ENCODE measurements at regions not wholly inside any gene's neighbourhood (a gene's known extent, or its start where the extent isn't known, plus 50 kb on each side); places are given as distances from the start of the nearest gene placed in this dataset.

DNA sequence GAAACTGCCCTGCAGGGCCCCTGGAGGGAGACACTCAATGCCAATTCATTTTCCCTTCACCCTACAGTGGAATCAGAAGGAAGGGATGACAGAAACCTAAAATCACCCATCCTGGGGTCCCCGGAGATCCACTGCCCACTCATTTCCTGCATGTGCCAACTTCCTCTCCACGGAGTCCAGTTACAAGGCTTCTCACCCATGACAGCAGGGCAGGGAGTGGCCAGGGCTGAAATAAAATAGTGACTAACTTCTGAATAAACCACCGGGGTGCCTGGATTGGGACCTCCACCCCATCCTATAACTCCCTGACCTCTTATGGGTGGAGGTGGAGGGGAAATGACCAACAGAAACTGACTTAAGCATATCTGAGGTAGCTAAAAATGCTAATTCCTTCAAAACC is 362.3 kb downstream of the MAFB start:
- DNase-seq (ENCODE audit: low read depth in 3 of 3, low spot score in 1 of 3) = no peak

DNA sequence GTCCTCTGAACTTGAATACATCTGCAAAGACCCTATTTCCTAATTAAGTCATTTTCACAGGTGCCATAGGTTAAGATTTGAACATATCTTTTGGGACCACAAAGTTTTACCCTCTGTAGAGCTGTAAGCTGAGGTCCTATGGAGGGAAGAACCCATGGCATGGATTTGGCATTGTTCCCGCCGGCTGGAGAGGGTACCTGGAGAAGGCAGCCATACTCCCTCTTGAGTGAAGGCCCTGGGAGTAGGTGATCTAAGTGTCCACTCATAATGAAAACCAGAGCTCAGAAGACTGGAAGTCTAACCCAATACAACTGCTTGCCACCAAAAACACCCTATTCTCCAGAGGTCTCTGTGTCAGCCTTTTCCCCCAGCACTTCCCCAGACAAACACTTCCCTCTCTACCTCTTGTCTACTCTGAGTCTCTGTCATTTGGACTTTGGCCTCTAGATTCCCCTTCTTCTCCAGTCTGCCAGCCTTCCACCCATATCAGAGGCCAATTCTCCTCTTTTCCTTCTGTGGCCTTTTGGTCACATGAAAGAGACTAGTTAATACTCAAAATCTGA is 363.9 kb downstream of the MAFB start:
- no peak for DNase-seq (ENCODE audit: low read depth in 3 of 3, low spot score in 1 of 3)

DNA sequence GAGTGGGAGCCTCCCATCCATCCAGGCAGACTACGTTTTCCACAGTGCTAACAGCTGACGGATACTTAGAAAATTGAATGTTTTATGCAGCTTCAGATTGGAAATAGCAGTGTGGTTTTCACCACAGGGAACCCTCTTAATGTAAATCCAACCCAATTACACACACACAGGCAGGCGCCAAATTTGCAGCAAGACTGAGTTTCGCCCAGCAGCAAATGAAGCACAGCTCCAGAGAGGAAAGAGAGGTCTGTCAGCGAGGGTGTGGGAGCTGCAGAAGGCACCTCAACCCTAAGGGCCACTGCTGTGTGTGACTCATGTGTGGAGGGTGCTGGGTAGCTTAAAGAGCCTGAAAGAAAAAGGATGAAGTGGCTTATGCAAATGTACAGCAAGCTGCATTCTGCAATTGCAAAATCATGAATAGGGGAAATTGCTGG is 365.7 kb downstream of the MAFB start:
- no peak for DNase-seq (ENCODE audit: low read depth in 3 of 3, low spot score in 1 of 3)

DNA sequence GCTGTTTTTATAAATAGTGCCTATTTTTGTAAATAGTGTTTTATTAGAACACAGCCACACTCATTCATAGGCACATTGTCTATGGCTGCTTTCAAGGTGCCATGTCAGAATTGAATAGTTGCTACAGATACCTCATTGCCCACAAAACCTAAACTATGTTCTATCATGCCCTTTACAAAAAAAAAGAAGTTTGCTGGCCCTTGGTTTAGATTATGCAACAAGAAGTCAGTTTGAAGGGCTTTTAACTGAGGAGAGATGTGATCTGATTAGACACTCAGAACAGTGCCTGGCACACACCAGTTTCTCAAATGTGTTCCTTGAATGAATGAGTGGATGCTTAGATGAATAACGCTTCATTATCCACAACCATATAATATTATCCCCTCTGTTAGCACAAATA is 366.1 kb downstream of the MAFB start:
- no peak for DNase-seq (ENCODE audit: low read depth in 3 of 3, low spot score in 1 of 3)

DNA sequence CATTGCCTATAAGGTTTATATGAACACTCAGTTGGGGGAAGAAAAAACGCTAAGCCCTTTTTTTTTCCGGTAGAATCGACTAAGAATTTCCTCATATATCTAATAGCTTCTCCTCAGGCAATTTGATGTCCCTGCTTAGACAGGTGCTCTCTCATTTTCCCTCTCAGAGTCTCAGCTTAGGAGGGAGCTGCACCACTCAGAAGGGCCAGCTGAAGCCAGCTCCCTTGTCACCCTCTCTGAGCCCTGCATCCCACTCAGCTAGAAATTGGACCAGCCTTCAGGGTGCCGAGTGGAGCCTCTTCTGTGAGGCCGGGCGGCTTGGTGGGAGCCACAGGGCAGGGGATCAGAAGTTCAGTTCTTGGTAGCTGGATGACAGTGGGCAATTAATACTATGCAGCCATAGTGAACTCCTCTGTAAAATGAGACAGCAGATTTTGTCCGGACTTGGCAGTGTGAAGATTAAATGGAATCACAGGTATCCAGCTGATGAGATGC is 368.5 kb downstream of the MAFB start:
- DNase-seq (ENCODE audit: low read depth in 3 of 3, low spot score in 1 of 3) = no peak

DNA sequence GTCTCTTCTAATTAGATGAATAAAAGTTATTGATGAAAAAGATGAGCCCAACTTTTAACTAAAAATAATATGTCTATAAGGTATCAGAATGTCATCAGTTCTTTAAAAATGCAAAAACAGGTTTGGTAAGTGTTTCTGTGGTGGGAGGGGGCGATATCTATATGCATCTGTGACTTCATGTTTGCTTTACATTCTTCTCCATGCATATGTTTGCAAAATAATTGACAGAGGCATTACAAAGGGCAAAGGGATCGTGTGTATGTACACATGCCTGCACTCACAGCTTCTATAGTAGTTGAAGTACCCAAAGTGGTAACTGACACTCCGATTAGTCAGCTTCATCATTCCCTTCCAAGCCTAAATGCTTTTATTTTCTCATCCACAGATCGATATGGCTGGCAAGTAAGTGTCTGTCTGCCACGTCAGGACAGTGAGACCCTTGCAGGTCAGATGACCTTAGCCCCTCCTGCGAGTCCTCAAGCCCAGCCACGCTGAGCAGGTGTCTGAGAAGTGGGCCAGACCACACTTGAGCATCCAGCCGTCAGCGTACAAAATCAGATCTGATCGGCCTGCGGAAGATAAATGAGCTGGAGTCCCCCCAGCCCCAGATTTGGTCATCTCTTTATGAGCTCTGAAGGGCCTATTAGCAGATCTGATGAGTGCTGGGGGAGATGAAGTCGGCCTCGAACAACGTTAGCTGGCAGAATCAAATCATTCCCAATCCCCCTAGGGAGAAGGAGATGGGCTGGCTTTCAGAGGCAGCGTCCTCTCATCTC is 369.1 kb downstream of the MAFB start:
- DNase-seq (ENCODE audit: low read depth in 3 of 3, low spot score in 1 of 3) = no peak

DNA sequence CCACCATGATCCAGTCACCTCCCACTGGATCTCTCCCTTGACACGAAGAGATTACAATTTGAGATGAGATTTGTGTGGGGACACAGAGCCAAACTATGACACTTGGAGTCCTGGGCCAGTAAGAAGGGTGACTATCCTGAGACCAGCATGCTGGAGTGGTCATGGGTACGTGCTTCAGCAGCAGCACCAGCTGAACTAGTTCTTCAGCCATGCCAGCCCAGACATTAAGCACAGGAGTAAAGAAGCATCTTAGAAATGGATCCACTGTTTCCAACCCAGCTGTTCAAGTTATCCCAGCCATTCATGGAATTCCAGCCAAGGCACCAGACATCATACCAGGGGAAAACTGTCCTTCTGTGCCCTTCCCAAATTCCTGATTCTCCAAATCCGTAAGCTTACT is 370.0 kb downstream of the MAFB start:
- DNase-seq (ENCODE audit: low read depth in 3 of 3, low spot score in 1 of 3) = no peak

DNA sequence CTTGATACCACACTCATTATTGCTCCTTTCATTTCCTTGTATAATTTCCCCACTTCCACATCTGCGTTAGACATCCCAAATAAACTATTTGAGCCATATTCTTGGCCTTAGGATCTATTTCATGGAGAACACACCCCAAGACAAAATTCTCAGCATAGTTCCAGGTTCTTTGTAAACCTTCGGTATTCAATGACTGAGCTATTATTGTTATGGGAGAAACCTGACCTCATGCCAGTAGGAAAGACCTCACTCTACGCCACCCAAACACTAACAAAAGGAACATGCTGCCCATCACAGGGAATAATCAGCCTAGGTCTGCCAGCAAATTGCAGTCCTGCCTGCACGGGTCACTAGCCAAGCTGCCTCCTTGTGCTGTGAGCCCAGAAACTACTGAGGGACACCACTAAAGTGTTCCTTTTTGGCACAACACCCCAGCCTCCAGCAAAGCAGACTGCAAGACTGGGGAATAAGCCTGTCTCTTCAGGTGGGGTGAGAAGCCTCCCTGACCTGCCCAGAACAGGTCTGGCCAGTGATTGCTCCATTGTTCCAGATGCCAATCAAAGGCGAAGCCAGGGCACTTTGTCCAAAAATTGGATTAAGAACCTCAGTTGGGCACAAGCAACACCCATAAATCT is 371.8 kb downstream of the MAFB start:
- no peak for DNase-seq (ENCODE audit: low read depth in 3 of 3, low spot score in 1 of 3)

DNA sequence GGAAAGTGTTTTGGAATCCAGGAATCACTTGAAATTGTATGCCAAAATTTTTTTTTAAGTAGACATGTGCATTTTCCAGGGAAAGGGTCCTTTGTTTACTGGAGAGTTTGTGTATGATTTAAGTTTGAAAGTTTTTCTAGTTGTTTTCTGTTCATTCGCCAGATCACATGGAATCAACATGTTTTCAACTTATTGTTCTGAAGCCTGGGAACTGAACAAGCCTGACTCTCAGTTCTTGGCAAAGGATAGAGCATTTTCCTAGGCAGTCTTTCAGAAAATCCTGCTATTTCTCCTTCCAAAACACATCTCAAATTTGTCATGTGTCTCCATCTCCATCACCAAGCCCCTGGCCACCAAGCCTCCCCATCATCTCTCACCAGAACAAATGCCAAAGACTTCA is 374.8 kb downstream of the MAFB start:
- DNase-seq (ENCODE audit: low read depth in 3 of 3, low spot score in 1 of 3) = no peak

DNA sequence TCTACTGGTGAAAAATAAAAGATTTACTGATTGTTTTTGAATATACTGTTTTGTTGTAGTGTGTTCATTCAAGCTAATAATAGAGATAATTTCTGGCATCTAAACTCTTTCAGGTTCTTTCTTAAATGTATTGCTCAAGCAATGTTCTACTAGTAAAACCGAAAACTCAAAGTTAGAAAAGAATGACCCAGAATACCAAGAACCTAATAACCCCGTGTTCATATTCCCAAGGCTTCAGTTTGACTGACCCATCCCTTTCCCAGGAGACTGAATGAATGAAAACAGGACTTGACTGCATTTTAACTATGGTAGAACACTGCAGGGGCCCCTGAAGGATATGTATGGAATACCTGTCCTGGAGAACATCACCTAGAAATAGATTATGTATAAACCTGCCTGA is 375.3 kb downstream of the MAFB start:
- DNase-seq (ENCODE audit: low read depth in 3 of 3, low spot score in 1 of 3) = no peak

DNA sequence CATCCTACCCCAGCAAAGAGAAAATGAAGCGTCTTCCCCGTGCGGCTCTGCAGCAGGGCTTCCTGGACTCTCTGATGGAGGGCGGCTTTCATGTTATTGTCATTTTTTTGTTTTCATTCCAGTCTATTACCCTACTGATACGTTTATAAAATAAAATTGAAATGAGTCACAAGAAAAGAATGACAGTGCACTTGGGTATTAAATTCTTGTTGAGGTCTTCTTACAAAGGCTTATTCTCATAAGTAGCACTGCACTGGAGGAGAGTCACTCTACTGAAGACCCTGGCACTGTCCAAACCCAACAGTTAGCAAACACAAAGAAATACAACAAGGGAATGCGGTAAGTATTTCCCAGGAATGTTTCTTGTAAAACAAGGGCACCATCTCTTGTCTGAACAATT is 379.3 kb downstream of the MAFB start:
- no peak for DNase-seq (ENCODE audit: low read depth in 3 of 3, low spot score in 1 of 3)

DNA sequence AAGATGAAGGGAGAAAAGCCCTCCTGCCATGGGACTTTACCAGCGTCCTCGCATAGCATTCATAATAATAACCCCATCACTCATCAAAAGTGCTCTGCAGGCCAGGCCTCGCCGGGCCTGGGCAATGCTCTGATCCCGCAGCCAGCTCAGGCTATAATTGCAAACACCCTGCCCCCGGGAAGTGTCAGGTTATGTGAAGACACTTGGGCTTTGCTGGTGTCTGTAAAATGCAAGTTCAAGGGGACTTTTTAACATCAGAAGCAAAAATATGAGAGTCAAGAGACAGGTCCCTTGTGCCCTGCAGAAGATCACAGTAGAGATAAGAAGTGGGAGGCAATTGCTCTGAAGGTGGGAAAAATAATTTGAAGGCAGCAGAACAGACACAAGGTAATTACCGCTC is 381.0 kb downstream of the MAFB start:
- DNase-seq (ENCODE audit: low read depth in 3 of 3, low spot score in 1 of 3) = no peak

DNA sequence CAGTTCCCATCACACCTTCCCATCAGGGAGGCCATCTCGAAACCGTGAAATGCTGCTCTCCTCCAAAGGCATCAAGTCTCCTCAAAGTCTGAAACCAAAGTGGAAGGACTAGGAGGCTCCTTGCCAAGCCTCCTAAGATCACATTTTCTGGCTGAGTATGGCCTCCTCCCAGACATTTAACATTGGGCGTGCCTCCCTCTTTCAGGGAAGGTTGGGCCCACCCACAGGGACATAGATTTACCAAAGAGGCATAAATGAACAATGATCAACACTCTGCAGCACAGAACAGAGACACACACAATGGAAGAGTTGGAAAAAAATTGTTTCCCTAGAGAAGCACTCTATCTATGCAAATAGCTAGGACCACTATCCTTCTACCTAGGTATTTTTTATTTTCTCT is 381.8 kb downstream of the MAFB start:
- DNase-seq (ENCODE audit: low read depth in 3 of 3, low spot score in 1 of 3) = no peak

DNA sequence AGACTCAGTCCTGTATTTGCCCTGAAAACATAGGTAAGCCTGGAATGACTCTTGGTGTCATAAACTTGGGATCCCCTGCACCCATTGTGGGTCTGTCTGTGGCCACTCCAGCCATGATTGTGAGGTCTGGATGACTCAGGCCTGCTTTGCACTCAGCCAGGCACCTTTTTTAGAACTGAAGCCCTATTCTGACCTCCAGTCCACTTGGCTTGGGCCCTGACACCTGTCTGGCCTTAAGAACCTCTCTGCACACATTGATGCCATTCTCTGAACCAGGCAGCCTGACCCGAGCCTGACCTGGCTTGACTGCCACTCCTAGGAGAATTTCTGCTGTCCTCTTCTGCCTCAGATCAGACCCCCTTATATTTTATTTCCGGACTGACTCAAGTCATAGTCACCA is 383.7 kb downstream of the MAFB start:
- DNase-seq (ENCODE audit: low read depth in 3 of 3, low spot score in 1 of 3) = no peak

DNA sequence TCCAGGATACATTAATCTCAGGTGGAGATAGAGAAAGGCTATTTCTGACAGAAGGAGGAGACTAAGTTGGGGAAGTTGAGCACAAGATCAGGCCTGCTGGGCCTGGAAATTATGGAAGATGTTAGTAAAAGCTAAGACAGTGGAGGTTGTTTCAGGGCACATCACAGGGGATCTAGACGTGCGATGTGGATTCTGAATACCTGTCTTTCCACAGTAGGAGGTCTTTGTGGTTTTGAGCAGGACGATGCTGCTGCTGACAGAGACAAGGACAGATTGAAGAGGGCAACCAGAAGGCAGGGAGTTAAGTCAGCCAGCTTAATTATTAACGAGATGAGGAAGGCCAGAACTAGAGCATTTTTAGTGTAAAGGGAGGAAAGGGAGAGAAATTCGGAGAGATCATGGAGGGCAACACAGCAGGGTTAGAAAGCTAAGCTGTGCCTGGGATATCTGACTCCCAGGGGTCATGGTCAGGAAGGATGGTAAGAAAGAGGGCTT is 384.9 kb downstream of the MAFB start:
- DNase-seq (ENCODE audit: low read depth in 3 of 3, low spot score in 1 of 3) = no peak

DNA sequence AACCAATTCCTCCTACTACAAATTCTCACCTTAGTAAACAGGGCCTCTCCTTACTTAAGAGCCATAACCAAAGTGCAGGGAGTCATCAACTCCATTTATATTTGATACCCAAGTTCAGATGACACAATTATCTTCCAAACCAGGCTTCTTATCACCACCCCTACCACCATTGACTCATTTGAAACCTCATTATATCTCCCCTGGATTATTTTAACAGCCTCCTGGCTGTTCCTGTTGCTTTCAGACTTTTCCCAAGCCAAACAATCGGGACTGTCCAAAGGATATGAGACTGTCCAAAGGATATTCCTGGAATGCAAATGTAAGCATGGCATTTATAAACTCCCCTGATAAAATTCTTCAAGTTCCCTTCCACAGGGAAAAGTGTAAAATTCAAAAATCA is 394.3 kb downstream of the MAFB start:
- DNase-seq (ENCODE audit: low read depth in 3 of 3, low spot score in 1 of 3) = no peak

DNA sequence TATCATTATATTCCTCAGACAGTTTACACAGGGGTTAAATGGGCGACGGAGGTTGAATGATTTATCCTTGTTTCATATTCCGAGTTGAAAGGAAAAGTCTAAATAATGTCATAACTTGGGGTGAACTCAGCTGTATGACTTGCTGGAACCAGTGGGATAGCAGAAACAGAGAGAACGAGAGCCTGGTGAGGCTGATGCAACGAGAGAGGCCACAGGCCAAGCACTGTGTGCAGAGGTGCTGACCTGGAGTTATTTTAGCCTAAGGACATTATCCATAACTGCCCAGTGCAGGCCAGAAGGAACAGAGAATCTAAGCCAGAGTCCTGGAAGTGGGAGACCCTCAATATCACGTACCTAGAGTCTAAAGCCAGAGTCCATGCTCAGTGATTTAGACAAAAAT is 394.9 kb downstream of the MAFB start:
- no peak for DNase-seq (ENCODE audit: low read depth in 3 of 3, low spot score in 1 of 3)

DNA sequence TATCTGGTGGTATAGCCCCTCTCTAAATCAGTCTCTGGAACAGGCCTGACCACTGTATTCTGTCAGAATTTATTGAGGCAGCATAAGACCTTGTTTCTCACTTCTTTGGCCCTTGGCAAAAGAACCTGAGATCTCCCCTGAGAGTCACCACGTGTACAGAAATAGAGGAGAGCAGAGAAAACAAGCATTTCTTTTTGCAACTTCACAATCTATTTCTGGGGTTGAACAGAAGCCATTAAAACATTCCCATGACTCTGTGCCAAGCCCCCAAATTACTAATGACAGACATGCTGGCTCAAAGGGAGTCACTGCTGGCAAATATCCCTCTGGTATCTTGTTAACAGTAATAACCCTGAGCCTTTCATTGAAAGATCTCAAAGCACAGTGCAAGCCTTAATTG is 395.3 kb downstream of the MAFB start:
- no peak for DNase-seq (ENCODE audit: low read depth in 3 of 3, low spot score in 1 of 3)

DNA sequence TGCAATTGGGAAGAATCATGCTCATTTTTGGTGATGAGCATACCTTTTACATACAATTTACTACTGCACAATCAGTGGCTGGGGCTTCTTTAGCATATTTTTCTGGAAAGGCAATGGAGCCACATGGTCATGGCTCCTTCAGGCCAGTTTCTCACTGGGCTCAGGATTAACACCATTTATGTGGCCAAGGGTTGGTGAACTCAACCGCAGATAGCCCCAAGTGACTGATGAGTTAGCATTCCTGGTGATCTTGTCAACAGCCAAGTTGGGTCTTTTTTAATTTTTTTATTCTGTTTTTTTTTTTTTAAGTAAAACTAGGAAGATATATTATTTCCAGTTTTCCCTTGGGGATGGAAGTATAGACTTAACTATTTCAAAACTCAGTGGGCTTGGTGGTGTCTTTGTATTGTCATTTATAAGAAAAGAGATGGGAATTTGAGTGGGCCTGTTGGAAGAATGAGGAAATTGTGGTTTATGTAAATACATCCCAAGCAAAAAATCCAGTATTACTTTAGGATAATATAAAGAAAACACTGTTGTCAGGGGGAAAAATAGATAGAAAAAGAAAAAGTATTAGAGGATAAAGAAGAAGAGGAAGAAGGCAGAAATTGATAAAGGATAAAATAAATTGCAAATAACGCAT is 397.4 kb downstream of the MAFB start:
- DNase-seq (ENCODE audit: low read depth in 3 of 3, low spot score in 1 of 3) = no peak

DNA sequence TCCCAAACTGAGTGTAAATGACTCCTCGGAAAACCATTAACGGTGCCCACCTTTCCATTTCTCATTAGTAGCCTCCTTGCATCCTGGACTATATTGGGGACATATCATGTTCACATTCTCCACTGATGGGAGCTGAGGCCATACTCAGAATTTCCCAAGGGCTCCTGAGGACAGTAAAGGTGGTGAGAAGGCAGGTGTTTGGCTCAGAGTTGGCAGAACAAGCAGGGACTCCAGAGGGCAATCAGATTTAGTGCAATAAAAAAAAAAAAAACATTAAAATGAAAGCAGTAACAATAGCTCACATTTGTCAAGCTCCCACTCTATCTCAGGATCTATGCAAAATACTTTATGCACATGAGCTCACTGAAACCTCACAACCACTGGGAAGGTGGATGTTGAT is 401.4 kb downstream of the MAFB start:
- no peak for DNase-seq (ENCODE audit: low read depth in 3 of 3, low spot score in 1 of 3)

DNA sequence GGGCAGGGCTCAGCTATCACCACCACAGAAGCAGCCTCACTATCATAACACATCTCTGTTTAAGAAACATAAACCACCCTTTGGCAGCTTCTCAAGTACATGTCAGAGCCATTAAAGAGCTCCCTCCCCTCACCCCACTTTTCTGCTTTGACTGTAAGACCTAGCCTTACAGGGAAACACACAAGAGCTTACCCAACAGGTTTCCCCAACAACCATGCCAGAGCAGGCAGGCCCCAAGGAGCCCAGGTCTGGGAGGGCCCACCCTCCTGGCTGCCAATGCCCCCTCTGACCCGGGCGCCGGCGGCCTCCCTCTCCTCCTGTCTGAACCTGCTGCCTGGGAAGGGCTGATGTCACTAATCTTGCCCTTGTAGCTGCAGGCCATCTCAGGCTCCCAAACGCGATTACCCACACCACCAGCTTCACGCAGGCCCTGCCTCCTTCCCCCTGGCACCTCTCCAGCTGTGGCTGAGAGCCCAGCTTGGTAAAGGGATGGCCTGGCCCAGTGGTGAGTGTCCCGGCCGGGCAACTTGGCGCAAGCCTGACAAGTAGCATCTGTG is 402.0 kb downstream of the MAFB start:
- DNase-seq (ENCODE audit: low read depth in 3 of 3, low spot score in 1 of 3) = no peak

DNA sequence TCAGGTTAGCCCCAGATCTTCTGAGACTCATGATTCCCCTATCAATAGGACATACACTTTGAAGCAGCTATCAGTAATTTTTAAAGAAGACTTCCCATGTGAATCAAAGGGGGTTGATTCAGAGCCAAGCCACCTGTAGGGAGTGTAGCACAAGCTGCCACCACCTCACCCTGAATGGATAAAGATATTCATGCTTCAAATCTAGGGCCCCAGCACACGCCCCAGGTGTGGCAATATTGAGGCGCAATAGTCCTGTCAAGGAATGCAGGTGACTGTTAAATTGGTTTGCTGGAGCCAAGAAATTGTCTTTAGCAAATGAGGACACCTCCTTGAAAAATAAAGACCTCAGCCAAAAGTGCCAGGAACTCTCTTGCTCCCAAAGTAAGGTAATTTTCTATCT is 404.4 kb downstream of the MAFB start:
- no peak for DNase-seq (ENCODE audit: low read depth in 3 of 3, low spot score in 1 of 3)
